Stimulated activated CD4-positive, alpha-beta T cell treated with anti-CD3 and anti-CD28 coated beads, TNF-alpha, amount 100 ng/mL, for 1 hour (primary cell): ENCODE measurements at regions not wholly inside any gene's neighbourhood (a gene's known extent, or its start where the extent isn't known, plus 50 kb on each side); places are given as distances from the start of the nearest gene placed in this dataset.

Source experiments
- DNase-seq, 3 donors: peaks; one replicate each; pipeline ENCODE4 v3.0.0-alpha.2; 2020; ENCODE audit warnings: low read depth in 3 of 3, low spot score in 1 of 3

- no peak for DNase-seq
These were observed 240.4 kb downstream of the SNAPC1 start for GRCh38 chr14:62002642-62003041.

- no peak for DNase-seq
These were observed 241.5 kb downstream of the SNAPC1 start for GRCh38 chr14:62003701-62004100.

GRCh38 chr14:62006116-62006731 is 244.0 kb downstream of the SNAPC1 start:
- no peak for DNase-seq

GRCh38 chr14:62015243-62015642 is 253.0 kb downstream of the SNAPC1 start:
- DNase-seq = no peak

GRCh38 chr14:62015945-62016344 is 253.7 kb downstream of the SNAPC1 start:
- DNase-seq = no peak

GRCh38 chr14:62017651-62018230 is 255.5 kb downstream of the SNAPC1 start:
- DNase-seq = no peak

GRCh38 chr14:62018606-62019005 is 256.4 kb downstream of the SNAPC1 start:
- no peak for DNase-seq

GRCh38 chr14:62027958-62028357 is 265.7 kb downstream of the SNAPC1 start:
- no peak for DNase-seq

GRCh38 chr14:62029569-62029924 is 267.3 kb downstream of the SNAPC1 start:
- DNase-seq = no peak

- no peak for DNase-seq
These were observed 268.2 kb downstream of the SNAPC1 start for GRCh38 chr14:62030387-62030786.

- DNase-seq = no peak
These were observed 269.3 kb downstream of the SNAPC1 start for GRCh38 chr14:62031504-62031903.

- DNase-seq = no peak
These were observed 291.0 kb downstream of the SNAPC1 start for GRCh38 chr14:62053188-62053587.

- no peak for DNase-seq
These were observed 294.6 kb downstream of the SNAPC1 start for GRCh38 chr14:62056789-62057188.

GRCh38 chr14:62062645-62063044 is 300.4 kb downstream of the SNAPC1 start:
- DNase-seq = no peak

GRCh38 chr14:62064751-62065323 is 302.6 kb downstream of the SNAPC1 start:
- no peak for DNase-seq

- no peak for DNase-seq
These were observed 304.1 kb downstream of the SNAPC1 start for GRCh38 chr14:62066304-62066703.

GRCh38 chr14:62071039-62071438 is 308.8 kb downstream of the SNAPC1 start:
- no peak for DNase-seq

GRCh38 chr14:62076368-62076767 is 314.1 kb downstream of the SNAPC1 start:
- DNase-seq = no peak

GRCh38 chr14:62076825-62077605 is 314.8 kb downstream of the SNAPC1 start:
- no peak for DNase-seq

GRCh38 chr14:62077676-62078261 is 315.5 kb downstream of the SNAPC1 start:
- no peak for DNase-seq

- DNase-seq = no peak
These were observed 316.8 kb downstream of the SNAPC1 start for GRCh38 chr14:62079038-62079437.
